Panc1 (cell line): ENCODE measurements at regions not wholly inside any gene's neighbourhood (a gene's known extent, or its start where the extent isn't known, plus 50 kb on each side); places are given as distances from the start of the nearest gene placed in this dataset.

Experiments
- POLR2AphosphoS5 ChIP-seq: IDR thresholded peaks from 2 replicates; pipeline ENCODE4 v1.6.1; 2012; ENCODE audit warnings: mild to moderate bottlenecking, low read depth, low read length, moderate library complexity
- TF ChIP-seq, protein P1 (sequence below): fragments of 450-650 bp; IDR thresholded peaks from 2 replicates; pipeline ENCODE4 v1.5.1; 2017; ENCODE audit warnings: mild to moderate bottlenecking

DNA sequence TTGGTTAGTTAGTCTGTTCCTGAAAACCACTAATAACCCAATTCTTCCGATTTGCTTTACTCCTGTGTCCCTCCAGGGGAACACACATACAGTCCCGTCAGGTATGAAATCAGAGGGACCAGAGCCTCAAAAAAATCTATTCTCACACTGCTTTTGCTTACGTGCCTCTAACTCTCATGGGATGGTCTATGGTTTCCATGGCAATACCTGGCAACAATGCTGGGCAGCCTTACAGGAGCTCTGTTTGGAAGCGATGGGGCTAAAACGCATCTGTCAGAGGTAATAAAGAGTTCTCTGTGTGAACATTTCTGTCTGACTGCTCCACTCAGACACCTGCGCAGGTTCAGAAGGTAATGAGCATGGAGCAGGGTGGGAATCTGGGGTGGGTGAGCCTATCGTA lies 376.2 kb downstream of the GXYLT1 start:
- TF ChIP-seq POLR2AphosphoS5: no peak
- TF ChIP-seq, protein P1, sequence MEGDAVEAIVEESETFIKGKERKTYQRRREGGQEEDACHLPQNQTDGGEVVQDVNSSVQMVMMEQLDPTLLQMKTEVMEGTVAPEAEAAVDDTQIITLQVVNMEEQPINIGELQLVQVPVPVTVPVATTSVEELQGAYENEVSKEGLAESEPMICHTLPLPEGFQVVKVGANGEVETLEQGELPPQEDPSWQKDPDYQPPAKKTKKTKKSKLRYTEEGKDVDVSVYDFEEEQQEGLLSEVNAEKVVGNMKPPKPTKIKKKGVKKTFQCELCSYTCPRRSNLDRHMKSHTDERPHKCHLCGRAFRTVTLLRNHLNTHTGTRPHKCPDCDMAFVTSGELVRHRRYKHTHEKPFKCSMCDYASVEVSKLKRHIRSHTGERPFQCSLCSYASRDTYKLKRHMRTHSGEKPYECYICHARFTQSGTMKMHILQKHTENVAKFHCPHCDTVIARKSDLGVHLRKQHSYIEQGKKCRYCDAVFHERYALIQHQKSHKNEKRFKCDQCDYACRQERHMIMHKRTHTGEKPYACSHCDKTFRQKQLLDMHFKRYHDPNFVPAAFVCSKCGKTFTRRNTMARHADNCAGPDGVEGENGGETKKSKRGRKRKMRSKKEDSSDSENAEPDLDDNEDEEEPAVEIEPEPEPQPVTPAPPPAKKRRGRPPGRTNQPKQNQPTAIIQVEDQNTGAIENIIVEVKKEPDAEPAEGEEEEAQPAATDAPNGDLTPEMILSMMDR: no peak
